ENCODE measurements at regions not wholly inside any gene's neighbourhood (a gene's known extent, or its start where the extent isn't known, plus 50 kb on each side); places are given as distances from the start of the nearest gene placed in this dataset.

- intact Hi-C loops (cut with DNase I): no loop called here
- no peak for FAIRE-seq
Measured at GRCh38 chr6:91476000-91476399, 889.1 kb upstream of the MAP3K7 start.

GRCh38 chr6:91465393-91465792 lies 878.5 kb upstream of the MAP3K7 start:
- H3K4me1 ChIP-seq: no peaks in the 10 kb centered on the region
- no peak overlapping the region for H3K27ac ChIP-seq
- H3K27me3 ChIP-seq: no peaks in the 10 kb centered on the region
- DNase-seq: no peak
- TF ChIP-seq CTCF (IDR thresholded peaks at IDR 0.05): no peak
- no peak for FAIRE-seq
- intact Hi-C loops (cut with DNase I): no loop called here
- ATAC-seq: no peak
- 74 to 86% methylated on average over 3 of the region's 3 CpGs for WGBS, 2 donors
- H3K36me3 ChIP-seq: no peaks in the 10 kb centered on the region
- no peak overlapping the region for H3K4me3 ChIP-seq
- no peaks in the 10 kb centered on the region for H3K9me3 ChIP-seq

More at GRCh38 chr6:91476000-91476399, 889.1 kb upstream of the MAP3K7 start:
- Histone ChIP-seq H3K4me3 (no peak overlapping the region), H3K36me3 (no peaks in the 10 kb centered on the region), H3K27ac (no peak overlapping the region), H3K27me3 (no peaks in the 10 kb centered on the region), H3K4me1 (no peaks in the 10 kb centered on the region), H3K9me3 (no peaks in the 10 kb centered on the region)
- DNase-seq (peak in 1 of 6 donors; percentile 7), ATAC-seq (peak in 3 of 4 donors; percentile 50 to 63 (median 57))
- 19 to 26% methylated on average over 2 of the region's 2 CpGs for WGBS, 2 donors
- no peak for TF ChIP-seq CTCF (IDR thresholded peaks at IDR 0.05)

- intact Hi-C loops (cut with DNase I): no loop called here
- Histone ChIP-seq H3K4me3 (no peak overlapping the region), H3K4me1 (no peaks in the 10 kb centered on the region), H3K27ac (no peak overlapping the region), H3K27me3 (no peaks in the 10 kb centered on the region), H3K36me3 (no peaks in the 10 kb centered on the region), H3K9me3 (no peaks in the 10 kb centered on the region)
- TF ChIP-seq CTCF (IDR thresholded peaks at IDR 0.05): no peak
- DNase-seq: no peak
- ATAC-seq: no peak
- FAIRE-seq: no peak
Measured at GRCh38 chr6:91464718-91465117, 877.8 kb upstream of the MAP3K7 start.

- ATAC-seq: no peak
- Histone ChIP-seq H3K27me3 (no peaks in the 10 kb centered on the region), H3K9me3 (no peaks in the 10 kb centered on the region), H3K4me1 (no peaks in the 10 kb centered on the region), H3K27ac (no peak overlapping the region), H3K36me3 (no peaks in the 10 kb centered on the region), H3K4me3 (no peak overlapping the region)
- no peak for TF ChIP-seq CTCF (IDR thresholded peaks at IDR 0.05)
- WGBS, 2 donors: 9 to 15% methylated on average over 1 of the region's 1 CpG
- no peak for DNase-seq
- no peak for FAIRE-seq
- intact Hi-C loops (cut with DNase I): no loop called here
Measured at GRCh38 chr6:91464201-91464600, 877.3 kb upstream of the MAP3K7 start.

- WGBS, 2 donors: 39 to 56% methylated on average over 2 of the region's 2 CpGs
- intact Hi-C loops (cut with DNase I): no loop called here
- ATAC-seq (no peak), FAIRE-seq (no peak), DNase-seq (no peak)
- Histone ChIP-seq H3K27me3 (no peaks in the 10 kb centered on the region), H3K4me1 (no peaks in the 10 kb centered on the region), H3K9me3 (no peaks in the 10 kb centered on the region), H3K36me3 (no peaks in the 10 kb centered on the region), H3K27ac (no peak overlapping the region), H3K4me3 (no peak overlapping the region)
- TF ChIP-seq CTCF (IDR thresholded peaks at IDR 0.05): no peak
Measured at GRCh38 chr6:91462241-91462640, 875.4 kb upstream of the MAP3K7 start.
